AG04449 (cell line): ENCODE measurements at regions not wholly inside any gene's neighbourhood (a gene's known extent, or its start where the extent isn't known, plus 50 kb on each side); places are given as distances from the start of the nearest gene placed in this dataset.
A peak's percentile ranks its signal among the peaks of the same experiment; 100 is the strongest.
"Not testable (repeated sequence)": the region's sequence is repeated elsewhere in the genome, so short reads cannot be mapped to it uniquely, and the experiment has no call there.

ENCODE experiments used
- CTCF ChIA-PET: fragments of 350-600 bp; formaldehyde crosslinking; extraction: SDS; loops from one replicate; lab custom pipeline; 2021; ENCODE audit warnings: antibody characterized with exemption; lab: Yijun Ruan, JAX
- POLR2A ChIA-PET: fragments of 400-600, 350-600 bp; formaldehyde crosslinking; extraction: SDS; loops from one replicate; lab custom pipeline; 2020; ENCODE audit warnings: antibody characterized with exemption, inconsistent platforms; lab: Yijun Ruan, JAX
- DNase-seq: peaks from one replicate; pipeline ENCODE4 v3.0.0-alpha.2; 2010; ENCODE audit warnings: low read depth, low spot score
- H3K4me3 ChIP-seq: 2 replicates; pipeline ENCODE4 v1.5.1; 2011; ENCODE audit warnings: low read depth, mild to moderate bottlenecking, control low read depth, low read length
- CTCF ChIP-seq: IDR thresholded peaks from one replicate; pipeline ENCODE4 v1.5.1; 2011; ENCODE audit warnings: mild to moderate bottlenecking, moderate library complexity, low read length, control low read depth, inconsistent platforms; ENCODE audit not compliant: insufficient read depth; ENCODE audit errors: missing control alignments

GRCh38 chr6:28686446-28687027 is 160.9 kb downstream of the GPX5 start:
- H3K4me3 ChIP-seq, DNase-seq, POLR2A ChIA-PET: not testable (repeated sequence)
- CTCF ChIA-PET: interaction anchor here (0.7 to 1.1 kb wide), 3 partner anchors 13 to 329 kb away, joined by 3 to 4 read pairs (median 3); no protein-coding TSS in a partner anchor
- peak; percentile 46 for TF ChIP-seq CTCF

DNA sequence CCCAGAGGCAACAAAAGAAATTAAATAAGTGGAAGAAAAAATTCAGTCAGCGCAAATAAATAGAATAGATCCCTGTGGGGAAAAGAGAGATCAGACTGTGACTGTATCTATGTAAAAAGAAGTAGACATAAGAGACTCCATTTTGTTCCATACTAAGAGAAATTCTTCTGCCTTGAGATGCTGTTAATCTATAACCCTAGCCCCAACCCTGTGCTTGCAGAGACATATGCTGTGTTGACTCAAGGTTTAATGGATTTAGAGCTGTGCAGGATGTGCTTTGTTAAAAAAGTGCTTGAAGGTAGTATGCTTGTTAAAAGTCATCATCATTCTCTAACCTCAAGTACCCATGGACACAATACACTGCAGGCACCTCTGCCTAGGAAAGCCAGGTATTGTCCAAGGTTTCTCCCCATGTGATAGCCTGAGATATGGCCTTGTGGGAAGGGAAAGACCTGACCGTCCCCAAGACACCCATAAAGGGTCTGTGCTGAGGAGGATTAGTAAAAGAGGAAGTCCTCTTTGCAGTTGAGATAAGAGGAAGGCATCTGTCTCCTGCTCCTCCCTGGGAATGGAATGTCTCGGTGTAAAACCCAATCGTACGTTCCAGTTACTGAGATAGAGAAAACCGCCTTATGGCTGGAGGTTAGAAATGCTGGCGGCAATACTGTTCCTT is 161.8 kb downstream of the GPX5 start:
- POLR2A ChIA-PET, DNase-seq, H3K4me3 ChIP-seq: not testable (repeated sequence)
- CTCF ChIA-PET: interaction anchor here (0.7 to 1.1 kb wide), 3 partner anchors 14 to 328 kb away, joined by 3 to 4 read pairs (median 3); no protein-coding TSS in a partner anchor

DNA sequence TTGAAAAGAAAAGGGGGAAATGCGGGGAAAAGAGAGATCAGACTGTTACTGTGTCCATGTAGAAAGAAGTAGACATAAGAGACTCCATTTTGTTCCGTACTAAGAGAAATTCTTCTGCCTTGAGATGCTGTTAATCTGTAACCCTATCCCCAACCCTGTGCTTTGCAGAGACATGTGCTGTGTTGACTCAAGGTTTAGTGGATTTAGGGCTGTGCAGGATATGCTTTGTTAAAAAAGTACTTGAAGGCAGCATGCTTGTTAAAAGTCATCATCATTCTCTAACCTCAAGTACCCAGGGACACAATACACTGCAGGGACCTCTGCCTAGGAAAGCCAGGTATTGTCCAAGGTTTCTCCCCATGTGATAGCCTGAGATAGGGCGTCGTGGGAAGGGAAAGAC is 166.3 kb downstream of the GPX5 start:
- CTCF ChIA-PET, POLR2A ChIA-PET, DNase-seq, H3K4me3 ChIP-seq: not testable (repeated sequence)

GRCh38 chr6:28693033-28693750 is 167.5 kb downstream of the GPX5 start:
- no peak for TF ChIP-seq CTCF
- no peak for DNase-seq
- CTCF ChIA-PET: interaction anchor here (0.6 to 1.9 kb wide), 2 partner anchors 8 to 323 kb away, joined by 3 to 7 read pairs; no protein-coding TSS in a partner anchor
- POLR2A ChIA-PET: no interaction called here
- no peak overlapping the region for H3K4me3 ChIP-seq

- DNase-seq: no peak
- ChIA-PET POLR2A (no interaction called here), CTCF (interaction anchor here (0.6 to 1.9 kb wide), 2 partner anchors 9 to 322 kb away, joined by 3 to 7 read pairs; no protein-coding TSS in a partner anchor)
- TF ChIP-seq CTCF: no peak
- H3K4me3 ChIP-seq: no peak overlapping the region
Observed at GRCh38 chr6:28693751-28694443, 168.2 kb downstream of the GPX5 start.

GRCh38 chr6:28695715-28696114 is 170.0 kb downstream of the GPX5 start:
- ChIA-PET CTCF (interaction anchor here (1.8 kb wide), 1 partner anchor 11 kb away, joined by 4 read pairs; no protein-coding TSS in a partner anchor), POLR2A (no interaction called here)
- no peak for DNase-seq
- H3K4me3 ChIP-seq: no peak overlapping the region
- no peak for TF ChIP-seq CTCF
